Skeletal muscle tissue (tissue), 3 donors: ENCODE measurements at regions not wholly inside any gene's neighbourhood (a gene's known extent, or its start where the extent isn't known, plus 50 kb on each side); places are given as distances from the start of the nearest gene placed in this dataset.

Source experiments
- H3K27ac ChIP-seq: one replicate; pipeline ENCODE4 v1.7.0; 2013; ENCODE audit warnings: mild to moderate bottlenecking, low read depth, low read length, inconsistent platforms
- H3K27me3 ChIP-seq, 3 donors: one replicate each; pipeline ENCODE4 v1.7.0; 2013; ENCODE audit warnings: low read length in 3 of 3; ENCODE audit not compliant: control insufficient read depth in 3 of 3, insufficient read depth in 3 of 3
- H3K36me3 ChIP-seq, 3 donors: one replicate each; pipeline ENCODE4 v1.7.0; 2013; ENCODE audit warnings: low read length in 3 of 3; ENCODE audit not compliant: control insufficient read depth in 3 of 3, insufficient read depth in 3 of 3
- H3K4me1 ChIP-seq, 3 donors: one replicate each; pipeline ENCODE4 v1.7.0; 2013; ENCODE audit warnings: low read length in 3 of 3, mild to moderate bottlenecking in 3 of 3; ENCODE audit not compliant: control insufficient read depth in 3 of 3, insufficient read depth in 3 of 3
- H3K4me3 ChIP-seq, 3 donors: one replicate each; pipeline ENCODE4 v1.7.0; 2013; ENCODE audit warnings: low read length in 3 of 3
- H3K9ac ChIP-seq, 3 donors: one replicate each; pipeline ENCODE4 v1.7.0; 2013; ENCODE audit warnings: low read length in 3 of 3, mild to moderate bottlenecking in 3 of 3, moderate library complexity in 2 of 3, low read depth in 1 of 3
- H3K9me3 ChIP-seq, 3 donors: one replicate each; pipeline ENCODE4 v1.7.0; 2013; ENCODE audit warnings: low read length in 3 of 3; ENCODE audit not compliant: control insufficient read depth in 3 of 3
- donor health status: Osteomylitis.

DNA sequence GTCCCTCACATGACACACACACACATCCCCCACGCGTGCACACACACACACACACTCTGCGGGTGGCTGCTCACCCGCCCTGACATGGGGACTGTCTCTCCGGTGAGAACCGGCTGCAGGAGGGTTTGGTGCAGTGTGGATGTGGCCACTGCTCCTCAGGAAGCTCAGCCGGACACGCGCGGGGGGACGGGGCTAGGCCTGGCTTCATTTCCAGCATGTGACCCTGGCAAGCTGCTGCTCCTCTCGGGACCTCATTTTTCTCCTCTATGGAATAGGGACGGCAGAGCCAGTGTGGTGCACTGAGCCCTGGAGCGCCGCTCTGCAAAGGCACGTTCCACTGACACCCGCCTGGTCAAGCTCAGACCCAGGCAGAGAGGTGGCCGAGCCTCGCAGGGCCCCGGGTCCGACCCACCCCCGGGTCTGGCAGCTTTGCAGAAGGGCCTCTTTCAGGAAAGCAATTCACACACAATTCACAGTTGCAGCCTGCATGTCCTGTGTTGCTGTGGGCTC, 56.8 kb upstream of the SLCO4A1 start:
- Histone ChIP-seq H3K4me3 (no peak overlapping the region), H3K9ac (no peak overlapping the region), H3K27me3 (peaks cover 0 to 16% (median 14%) of the 10 kb centered on the region in 3 donors), H3K27ac (no peak overlapping the region), H3K36me3 (no peaks in the 10 kb centered on the region), H3K4me1 (peaks cover 7 to 31% (median 21%) of the 10 kb centered on the region in 3 donors), H3K9me3 (no peaks in the 10 kb centered on the region)

GRCh38 chr20:62586799-62587198, 55.5 kb upstream of the SLCO4A1 start:
- Histone ChIP-seq H3K27me3 (peaks cover 0 to 13% (median 9%) of the 10 kb centered on the region in 3 donors), H3K9me3 (no peaks in the 10 kb centered on the region), H3K27ac (no peak overlapping the region)

GRCh38 chr20:62587757-62588402, 54.4 kb upstream of the SLCO4A1 start:
- peaks cover 0 to 15% (median 6%) of the 10 kb centered on the region in 3 donors for H3K27me3 ChIP-seq

More at GRCh38 chr20:62586799-62587198, 55.5 kb upstream of the SLCO4A1 start:
- H3K4me1 ChIP-seq, result peaks cover 8 to 27% (median 22%) of the 10 kb centered on the region in 3 donors
- H3K36me3 ChIP-seq, result no peaks in the 10 kb centered on the region
- no peak overlapping the region for H3K4me3 ChIP-seq
- H3K9ac ChIP-seq, result no peak overlapping the region

DNA sequence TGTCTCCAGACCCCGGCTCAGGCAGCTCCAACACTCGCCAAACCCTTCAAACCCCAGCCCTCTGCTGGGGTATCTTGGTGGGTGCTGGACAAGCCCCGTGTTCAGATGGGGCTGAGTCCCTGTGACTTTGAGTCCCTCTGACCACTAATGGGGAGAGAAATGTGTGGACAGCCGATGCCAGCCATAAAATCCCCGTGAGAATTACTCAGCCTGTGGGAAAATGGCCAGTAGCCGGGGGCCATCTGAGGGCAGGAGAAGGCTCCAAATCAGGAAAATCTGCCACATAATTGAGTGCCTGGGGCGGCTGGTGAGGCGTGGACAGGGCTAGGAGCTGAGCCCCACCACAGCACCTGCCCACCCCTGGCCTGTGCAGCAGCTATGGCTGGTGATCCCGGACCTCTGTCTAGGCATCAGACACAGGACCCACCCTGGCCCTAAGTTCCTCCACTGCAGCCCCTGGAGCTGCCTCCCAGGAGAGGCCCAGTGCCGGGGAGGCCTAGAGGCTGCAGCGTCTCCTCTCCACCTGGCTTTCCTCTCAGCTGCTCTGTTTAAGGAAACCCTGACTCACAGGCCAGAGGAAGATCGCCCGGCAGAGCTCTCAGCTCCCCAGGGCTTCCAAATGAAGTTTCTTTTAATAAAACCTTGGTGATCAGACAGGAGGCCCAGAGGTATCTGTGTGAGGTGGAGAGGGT, 53.7 kb upstream of the SLCO4A1 start:
- no peaks in the 10 kb centered on the region for H3K36me3 ChIP-seq
- peaks cover 4 to 19% (median 12%) of the 10 kb centered on the region in 3 donors for H3K4me1 ChIP-seq
- no peak overlapping the region for H3K4me3 ChIP-seq
- H3K27me3 ChIP-seq, result peaks cover 0 to 15% (median 6%) of the 10 kb centered on the region in 3 donors
- no peak overlapping the region for H3K9ac ChIP-seq
- H3K27ac ChIP-seq, result no peak overlapping the region
- H3K9me3 ChIP-seq, result no peaks in the 10 kb centered on the region

More at GRCh38 chr20:62587757-62588402, 54.4 kb upstream of the SLCO4A1 start:
- Histone ChIP-seq H3K4me1 (peaks cover 4 to 19% (median 12%) of the 10 kb centered on the region in 3 donors), H3K9me3 (no peaks in the 10 kb centered on the region), H3K36me3 (no peaks in the 10 kb centered on the region), H3K27ac (no peak overlapping the region), H3K4me3 (no peak overlapping the region), H3K9ac (no peak overlapping the region)

- Histone ChIP-seq H3K27ac (no peak overlapping the region), H3K36me3 (no peaks in the 10 kb centered on the region), H3K9me3 (no peaks in the 10 kb centered on the region), H3K27me3 (peaks cover 3 to 11% (median 6%) of the 10 kb centered on the region in 3 donors), H3K4me1 (peaks cover 4 to 19% (median 12%) of the 10 kb centered on the region in 3 donors), H3K9ac (no peak overlapping the region), H3K4me3 (no peak overlapping the region)
These were observed 53.2 kb upstream of the SLCO4A1 start for GRCh38 chr20:62589150-62589498.

DNA sequence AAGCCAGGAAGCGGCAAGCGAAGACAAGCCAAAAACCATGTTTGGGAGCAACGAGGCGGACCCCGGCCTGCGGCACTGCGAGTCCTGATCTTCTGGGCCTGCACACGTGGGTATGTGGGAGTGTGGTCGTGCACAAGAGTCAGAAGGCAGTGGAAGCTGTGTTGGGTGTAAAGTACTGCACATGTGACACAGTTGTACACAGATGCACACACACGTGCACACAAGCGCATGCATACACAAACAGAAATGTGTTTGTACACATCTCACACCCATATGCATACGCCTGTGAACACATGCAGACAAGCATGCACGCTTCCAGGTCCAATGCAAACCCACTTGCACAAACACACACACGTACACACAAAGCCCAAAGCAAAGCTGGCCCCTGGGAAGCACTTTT, 52.6 kb upstream of the SLCO4A1 start:
- no peak overlapping the region for H3K4me3 ChIP-seq
- peaks cover 0 to 8% (median 5%) of the 10 kb centered on the region in 3 donors for H3K27me3 ChIP-seq
- no peak overlapping the region for H3K27ac ChIP-seq
- H3K9ac ChIP-seq, result no peak overlapping the region
- H3K4me1 ChIP-seq, result peaks cover 4 to 19% (median 12%) of the 10 kb centered on the region in 3 donors
- H3K36me3 ChIP-seq, result no peaks in the 10 kb centered on the region
- no peaks in the 10 kb centered on the region for H3K9me3 ChIP-seq

GRCh38 chr20:62590309-62591121, 51.8 kb upstream of the SLCO4A1 start:
- H3K36me3 ChIP-seq, result no peaks in the 10 kb centered on the region
- peaks cover 4 to 19% (median 12%) of the 10 kb centered on the region in 3 donors for H3K4me1 ChIP-seq
- no peaks in the 10 kb centered on the region for H3K9me3 ChIP-seq
- H3K4me3 ChIP-seq, result no peak overlapping the region
- peaks cover 0 to 8% (median 6%) of the 10 kb centered on the region in 3 donors for H3K27me3 ChIP-seq
- no peak overlapping the region for H3K9ac ChIP-seq
- no peak overlapping the region for H3K27ac ChIP-seq

DNA sequence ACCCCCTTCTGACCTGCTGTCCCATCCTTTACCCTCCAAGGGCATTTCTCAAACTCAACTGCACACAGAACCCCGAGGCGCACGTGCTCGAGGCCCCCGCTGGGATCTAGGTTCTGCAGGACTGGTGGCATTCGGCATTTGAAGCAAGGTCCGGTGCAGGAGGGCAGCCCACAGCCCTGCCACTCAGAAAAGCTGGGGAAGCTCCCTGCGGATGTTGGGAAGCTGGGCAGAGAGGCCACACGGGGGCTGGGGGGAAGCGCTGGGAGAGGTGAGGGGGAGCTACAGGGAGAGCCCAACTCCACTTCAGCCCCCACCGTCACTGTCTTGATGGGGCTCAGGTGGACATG, 51.2 kb upstream of the SLCO4A1 start:
- no peak overlapping the region for H3K4me3 ChIP-seq
- H3K9me3 ChIP-seq, result no peaks in the 10 kb centered on the region
- H3K9ac ChIP-seq, result no peak overlapping the region
- H3K36me3 ChIP-seq, result no peaks in the 10 kb centered on the region
- H3K27me3 ChIP-seq, result peaks cover 0 to 8% (median 6%) of the 10 kb centered on the region in 3 donors
- peaks cover 4 to 13% (median 9%) of the 10 kb centered on the region in 3 donors for H3K4me1 ChIP-seq
- no peak overlapping the region for H3K27ac ChIP-seq

- H3K9me3 ChIP-seq, result no peaks in the 10 kb centered on the region
- no peak overlapping the region for H3K9ac ChIP-seq
- H3K36me3 ChIP-seq, result no peaks in the 10 kb centered on the region
- H3K4me3 ChIP-seq, result no peak overlapping the region
- H3K27me3 ChIP-seq, result peaks cover under 1 to 8% (median 6%) of the 10 kb centered on the region in 3 donors
- no peak overlapping the region for H3K27ac ChIP-seq
- H3K4me1 ChIP-seq, result peaks cover 4 to 13% (median 9%) of the 10 kb centered on the region in 3 donors
These were observed 50.7 kb upstream of the SLCO4A1 start for GRCh38 chr20:62591591-62591990.
